Activated naive CD8-positive, alpha-beta T cell treated with anti-CD3 and anti-CD28 coated beads, Interleukin-2, amount 10 ng/mL, durations not matched to agents 7 days and 5 days (primary cell): ENCODE measurements at regions not wholly inside any gene's neighbourhood (a gene's known extent, or its start where the extent isn't known, plus 50 kb on each side); places are given as distances from the start of the nearest gene placed in this dataset.

Source experiments
- ATAC-seq: fragments of 150-1000 bp; cut with Tn5 transposase; one replicate; pipeline ENCODE4 v1.10.0; 2021; ENCODE audit warnings: low read depth, moderate library complexity
- POLR2A ChIA-PET: fragments of 350-600 bp; sonication (Branson Sonifier 250); formaldehyde crosslinking; loops from one replicate; lab custom pipeline; 2021; ENCODE audit warnings: antibody characterized with exemption; lab: Charles Lee
- DNase-seq: peaks from one replicate; pipeline ENCODE4 v3.0.0; 2021
- H3K27ac Mint-ChIP-seq: one replicate; pipeline ENCODE4 v1.8.0; 2022; ENCODE audit warnings: mild to moderate bottlenecking, mixed read lengths
- H3K27me3 Mint-ChIP-seq: one replicate; pipeline ENCODE4 v1.8.0; 2022; ENCODE audit warnings: mild to moderate bottlenecking, moderate library complexity, mixed read lengths
- H3K36me3 Mint-ChIP-seq: one replicate; pipeline ENCODE4 v1.8.0; 2021; ENCODE audit warnings: mild to moderate bottlenecking, mixed read lengths
- H3K4me1 Mint-ChIP-seq: one replicate; pipeline ENCODE4 v1.8.0; 2021; ENCODE audit warnings: mixed read lengths
- H3K4me3 Mint-ChIP-seq: one replicate; pipeline ENCODE4 v1.8.0; 2022; ENCODE audit warnings: mild to moderate bottlenecking, moderate library complexity, mixed read lengths
- H3K9me3 Mint-ChIP-seq: one replicate; pipeline ENCODE4 v1.8.0; 2021; ENCODE audit warnings: mixed read lengths

DNA sequence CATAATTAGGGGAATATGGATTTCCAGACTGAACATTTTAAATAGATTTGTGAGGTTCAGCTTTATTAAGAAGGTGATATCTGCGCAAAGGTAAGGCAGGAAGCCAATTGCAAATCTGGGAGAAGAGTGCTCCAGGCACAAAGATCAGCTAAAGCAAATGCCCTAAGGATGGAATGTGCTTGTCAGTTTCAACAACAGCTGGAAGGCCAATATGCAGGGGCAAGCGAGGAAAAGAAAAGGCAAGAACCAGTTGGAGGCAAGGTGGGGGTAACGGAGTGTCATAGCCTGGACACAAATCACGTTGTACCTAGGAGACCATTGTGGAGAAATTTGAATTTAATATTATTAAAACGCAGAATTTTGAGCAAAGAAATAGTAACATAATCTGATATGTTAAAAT lies 1710.3 kb upstream of the PCDH7 start:
- no peak for ATAC-seq
- DNase-seq, result no peak
- Mint-ChIP-seq H3K36me3 (no peaks in the 10 kb centered on the region), H3K4me1 (no peaks in the 10 kb centered on the region), H3K9me3 (peaks cover 14% of the 10 kb centered on the region), H3K27me3 (no peaks in the 10 kb centered on the region), H3K27ac (no peak overlapping the region), H3K4me3 (no peak overlapping the region)
- POLR2A ChIA-PET, result no interaction called here

DNA sequence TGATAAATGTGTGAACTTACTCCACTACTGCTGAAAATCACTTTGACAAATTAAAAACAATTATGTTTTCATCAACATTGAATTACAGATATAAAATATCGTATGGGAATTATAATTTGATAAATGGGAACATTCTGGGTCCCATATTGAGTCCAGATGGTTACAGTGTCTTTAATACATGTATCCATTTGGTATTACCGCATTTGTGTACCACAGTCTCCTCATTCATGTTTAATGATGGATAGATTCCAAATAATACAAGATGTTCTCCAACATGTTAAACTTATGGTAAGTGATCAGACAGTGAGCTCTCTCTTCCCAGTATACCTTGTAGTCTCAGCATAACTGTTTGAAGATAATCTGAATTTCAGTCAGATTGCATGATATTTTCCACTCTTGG lies 1706.8 kb upstream of the PCDH7 start:
- Mint-ChIP-seq H3K27me3 (no peaks in the 10 kb centered on the region), H3K4me3 (no peak overlapping the region), H3K27ac (no peak overlapping the region), H3K9me3 (peaks cover 14% of the 10 kb centered on the region), H3K36me3 (no peaks in the 10 kb centered on the region), H3K4me1 (no peaks in the 10 kb centered on the region)
- POLR2A ChIA-PET, result no interaction called here
- DNase-seq, result no peak
- ATAC-seq, result no peak

DNA sequence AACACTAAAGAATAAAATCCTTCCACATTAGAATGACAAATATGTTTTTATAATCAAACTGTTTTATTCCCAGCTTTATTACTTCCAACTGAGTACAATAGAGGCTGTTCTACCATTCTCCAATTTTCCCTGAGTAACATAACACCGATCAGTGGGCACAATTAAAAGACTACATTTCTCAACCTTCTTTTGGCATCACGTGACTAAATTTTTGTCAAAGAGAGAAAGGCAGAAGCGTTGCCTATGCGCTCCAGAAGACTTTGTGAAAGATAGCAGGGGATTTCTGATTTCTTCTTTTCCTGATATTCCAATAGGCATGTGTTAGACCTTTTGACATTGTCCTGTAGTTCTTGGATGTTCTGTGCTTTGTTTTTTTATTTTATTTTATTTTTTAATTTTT lies 1705.6 kb upstream of the PCDH7 start:
- Mint-ChIP-seq H3K27ac (no peak overlapping the region), H3K4me1 (no peaks in the 10 kb centered on the region), H3K27me3 (no peaks in the 10 kb centered on the region), H3K36me3 (no peaks in the 10 kb centered on the region), H3K4me3 (no peak overlapping the region), H3K9me3 (peaks cover 14% of the 10 kb centered on the region)
- DNase-seq (no peak), ATAC-seq (no peak)
- POLR2A ChIA-PET, result no interaction called here

DNA sequence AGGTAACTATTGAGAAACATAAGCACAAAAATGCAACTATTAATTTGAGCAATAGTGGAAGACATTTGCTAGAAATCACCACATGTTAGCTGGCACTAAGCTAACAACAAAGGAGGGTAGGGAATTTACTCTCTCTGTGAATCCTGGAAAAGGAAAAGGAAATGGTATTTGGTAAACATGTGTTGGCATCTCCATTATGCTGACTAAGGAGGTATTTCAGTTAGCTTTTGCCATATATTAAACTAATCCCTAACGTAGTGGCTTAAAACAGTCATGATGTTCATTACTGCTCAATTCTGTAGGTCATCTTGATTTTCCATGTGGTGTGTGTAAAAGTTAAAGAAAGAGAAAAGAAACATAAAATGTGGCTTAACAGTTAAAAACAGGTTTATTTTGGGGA lies 1686.5 kb upstream of the PCDH7 start:
- Mint-ChIP-seq H3K4me1 (no peaks in the 10 kb centered on the region), H3K27ac (no peak overlapping the region), H3K27me3 (no peaks in the 10 kb centered on the region), H3K36me3 (no peaks in the 10 kb centered on the region), H3K4me3 (no peak overlapping the region), H3K9me3 (peaks cover 5% of the 10 kb centered on the region)
- POLR2A ChIA-PET, result no interaction called here
- ATAC-seq (no peak), DNase-seq (no peak)

DNA sequence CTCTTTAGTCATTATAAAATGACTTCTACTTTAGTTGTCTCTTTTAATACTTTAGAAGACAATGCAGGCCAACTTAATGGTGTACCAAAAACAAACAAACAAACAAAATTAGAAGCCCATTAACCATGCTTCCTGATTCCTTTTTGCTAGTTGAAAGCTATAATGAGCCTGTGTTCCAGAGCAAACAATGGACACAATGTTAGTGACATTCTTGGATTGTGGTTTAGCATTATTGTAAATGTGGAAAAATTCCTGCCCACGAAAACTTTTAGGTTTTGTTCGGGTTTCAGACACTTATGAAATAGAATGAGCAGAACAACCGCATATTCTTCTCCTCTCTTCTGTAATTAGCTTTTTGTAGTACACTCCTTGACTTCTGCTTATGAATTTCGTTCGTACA lies 1682.7 kb upstream of the PCDH7 start:
- peaks cover 5% of the 10 kb centered on the region for H3K9me3 Mint-ChIP-seq
- no peak overlapping the region for H3K27ac Mint-ChIP-seq
- POLR2A ChIA-PET, result no interaction called here
- H3K27me3 Mint-ChIP-seq, result no peaks in the 10 kb centered on the region
- ATAC-seq, result no peak
- no peaks in the 10 kb centered on the region for H3K4me1 Mint-ChIP-seq
- no peak overlapping the region for H3K4me3 Mint-ChIP-seq
- DNase-seq, result no peak
- H3K36me3 Mint-ChIP-seq, result no peaks in the 10 kb centered on the region

DNA sequence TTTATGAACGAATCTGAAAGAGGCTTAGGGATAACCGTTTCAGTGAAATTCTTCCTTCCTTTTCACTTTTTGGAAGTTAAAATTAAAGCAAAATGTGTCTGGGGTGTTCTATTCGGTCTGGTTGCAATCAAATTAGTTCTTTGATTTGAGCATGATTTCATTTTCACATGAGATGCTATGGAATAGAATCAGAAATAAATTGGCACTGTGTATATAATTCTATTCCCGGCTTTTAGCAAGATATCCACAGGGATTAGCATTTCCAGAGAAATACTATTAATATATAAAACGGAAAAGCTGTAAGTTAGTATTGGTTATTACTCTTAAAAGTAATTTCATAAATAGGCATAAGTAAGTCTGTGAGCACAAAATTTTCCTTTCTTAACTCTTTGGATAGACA lies 1676.8 kb upstream of the PCDH7 start:
- POLR2A ChIA-PET, result no interaction called here
- Mint-ChIP-seq H3K9me3 (peaks cover 5% of the 10 kb centered on the region), H3K4me3 (no peak overlapping the region), H3K4me1 (no peaks in the 10 kb centered on the region), H3K27ac (no peak overlapping the region), H3K27me3 (no peaks in the 10 kb centered on the region), H3K36me3 (no peaks in the 10 kb centered on the region)
- no peak for DNase-seq
- no peak for ATAC-seq

DNA sequence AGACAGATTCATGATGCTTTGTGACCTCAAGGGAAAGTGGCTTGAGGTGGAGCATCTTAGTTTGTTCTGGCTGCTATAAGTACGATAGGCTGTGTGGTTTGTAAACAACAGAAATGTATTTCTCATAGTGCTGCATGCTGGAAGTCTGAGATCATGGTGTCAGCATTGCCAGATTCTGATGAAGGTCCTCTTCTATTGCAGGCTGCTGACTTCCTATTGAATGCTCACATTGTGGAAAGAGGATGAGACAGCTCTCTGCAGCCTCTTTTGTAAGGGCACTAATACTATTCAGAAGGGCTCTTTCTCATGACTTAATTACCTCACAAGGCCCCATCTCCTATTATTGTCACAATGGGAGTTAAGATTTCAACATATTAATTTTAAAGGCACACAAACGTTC lies 1674.0 kb upstream of the PCDH7 start:
- no peak for ATAC-seq
- no peak for DNase-seq
- peaks cover 9% of the 10 kb centered on the region for H3K9me3 Mint-ChIP-seq
- H3K4me3 Mint-ChIP-seq, result no peak overlapping the region
- POLR2A ChIA-PET, result no interaction called here
- no peaks in the 10 kb centered on the region for H3K27me3 Mint-ChIP-seq
- H3K36me3 Mint-ChIP-seq, result no peaks in the 10 kb centered on the region
- H3K27ac Mint-ChIP-seq, result no peak overlapping the region
- no peaks in the 10 kb centered on the region for H3K4me1 Mint-ChIP-seq

DNA sequence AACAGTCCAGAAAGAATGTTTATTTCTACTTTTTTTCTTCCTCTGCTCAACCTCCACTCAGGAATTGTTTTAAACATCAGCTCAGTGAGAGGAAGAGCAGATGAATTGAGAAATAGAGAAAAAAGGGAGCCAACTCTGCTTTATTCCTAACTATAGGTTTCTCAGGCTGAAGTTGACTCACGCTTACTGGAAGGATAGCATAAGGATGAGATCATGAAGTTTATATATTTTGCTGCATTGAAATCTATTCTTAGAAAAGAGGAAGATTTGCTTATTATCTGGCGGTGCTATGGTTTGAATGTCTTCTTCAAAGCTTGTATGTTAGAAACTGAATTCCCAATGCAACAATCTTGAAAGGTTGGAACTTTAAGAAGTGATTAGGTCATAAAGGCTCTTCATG lies 1673.4 kb upstream of the PCDH7 start:
- Mint-ChIP-seq H3K27me3 (no peaks in the 10 kb centered on the region), H3K4me3 (no peak overlapping the region), H3K36me3 (no peaks in the 10 kb centered on the region), H3K27ac (no peak overlapping the region), H3K4me1 (no peaks in the 10 kb centered on the region), H3K9me3 (peaks cover 9% of the 10 kb centered on the region)
- POLR2A ChIA-PET, result no interaction called here
- no peak for ATAC-seq
- DNase-seq, result no peak

DNA sequence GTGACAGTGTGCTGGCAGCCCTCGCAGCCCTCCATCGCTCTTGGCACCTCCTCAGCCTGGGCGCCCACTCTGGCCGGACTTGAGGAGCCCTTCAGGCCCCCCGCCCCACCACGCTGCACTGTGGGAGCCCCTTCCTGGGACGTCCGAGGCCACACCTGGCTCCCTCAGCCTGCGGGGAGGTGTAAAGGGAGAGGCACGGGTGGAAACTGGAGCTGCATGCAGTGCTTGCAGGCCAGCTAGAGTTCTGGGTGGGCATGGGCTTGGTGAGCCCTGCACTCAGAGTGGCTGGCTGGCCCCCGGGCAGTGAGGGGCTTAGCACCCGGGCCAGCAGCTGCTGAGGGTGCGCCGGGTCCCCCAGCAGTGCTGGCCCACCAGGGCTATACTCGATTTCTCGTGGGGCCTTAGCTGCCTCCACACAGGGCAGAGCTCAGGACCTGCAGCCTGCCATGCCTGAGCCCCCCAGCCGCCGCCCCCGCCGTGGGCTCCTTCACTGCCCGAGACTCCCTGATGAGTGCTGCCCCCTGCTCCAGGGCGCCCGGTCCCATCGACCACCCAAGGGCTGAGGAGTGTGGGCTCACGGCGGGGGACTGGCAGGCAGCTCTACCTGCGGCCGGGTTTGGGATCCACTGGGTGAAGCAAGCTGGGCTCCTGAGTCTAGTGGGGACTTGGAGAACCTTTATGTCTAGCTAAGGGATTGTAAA lies 1672.7 kb upstream of the PCDH7 start:
- Mint-ChIP-seq H3K4me1 (no peaks in the 10 kb centered on the region), H3K4me3 (no peak overlapping the region), H3K9me3 (peaks cover 9% of the 10 kb centered on the region), H3K36me3 (no peaks in the 10 kb centered on the region), H3K27me3 (no peaks in the 10 kb centered on the region), H3K27ac (no peak overlapping the region)
- ATAC-seq, result no peak
- POLR2A ChIA-PET, result no interaction called here
- no peak for DNase-seq

DNA sequence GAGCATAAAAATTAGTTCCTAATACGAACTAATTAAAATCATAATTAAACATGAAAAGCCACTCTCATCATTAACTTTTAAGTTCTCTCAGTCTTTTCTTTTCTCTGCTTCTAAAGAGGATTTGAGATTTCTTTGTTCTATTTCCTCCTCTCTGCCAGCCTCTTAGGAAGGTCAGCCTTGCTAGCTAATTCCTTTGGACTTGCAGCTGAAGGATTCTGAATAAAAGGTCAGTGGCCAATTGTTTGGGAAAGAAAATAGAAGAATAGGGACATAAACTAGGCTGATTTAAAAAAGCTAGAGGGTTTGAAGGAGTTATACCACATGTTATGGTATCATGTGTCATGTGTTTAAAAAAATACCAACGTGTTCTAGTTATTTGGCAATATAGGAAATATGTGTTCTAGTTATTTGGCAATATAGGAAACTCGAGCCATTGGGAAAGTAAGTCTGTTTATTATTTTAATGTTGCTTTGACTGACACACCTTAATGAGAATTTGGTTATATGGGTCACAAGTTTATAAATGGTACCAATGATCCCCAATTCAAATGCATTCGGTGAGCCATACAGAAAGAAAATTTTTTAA lies 1668.7 kb upstream of the PCDH7 start:
- POLR2A ChIA-PET, result no interaction called here
- DNase-seq (no peak), ATAC-seq (no peak)
- H3K27me3 Mint-ChIP-seq, result no peaks in the 10 kb centered on the region
- H3K4me3 Mint-ChIP-seq, result no peak overlapping the region
- H3K4me1 Mint-ChIP-seq, result no peaks in the 10 kb centered on the region
- H3K36me3 Mint-ChIP-seq, result no peaks in the 10 kb centered on the region
- peaks cover 10% of the 10 kb centered on the region for H3K9me3 Mint-ChIP-seq
- no peak overlapping the region for H3K27ac Mint-ChIP-seq

DNA sequence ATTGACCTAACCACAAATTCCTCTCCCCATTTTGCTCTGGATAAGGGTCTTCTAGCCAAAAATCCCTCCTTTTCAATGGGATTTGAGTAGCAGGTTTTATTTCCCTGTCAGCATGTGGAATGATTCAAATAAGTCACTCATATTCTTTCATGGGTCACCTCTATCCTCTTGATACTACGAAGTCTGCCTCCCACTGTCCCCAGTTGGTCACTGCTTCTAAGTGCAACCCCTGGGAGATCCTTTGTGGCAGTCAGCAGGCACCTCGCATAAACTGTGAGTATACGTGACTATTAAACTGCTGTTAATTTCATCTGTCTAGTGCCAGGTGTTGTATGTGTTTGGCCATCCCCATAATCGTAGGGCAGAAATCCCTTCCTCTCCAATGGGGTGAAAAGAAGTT lies 1667.9 kb upstream of the PCDH7 start:
- peaks cover 9% of the 10 kb centered on the region for H3K9me3 Mint-ChIP-seq
- DNase-seq (no peak), ATAC-seq (no peak)
- POLR2A ChIA-PET, result no interaction called here
- no peaks in the 10 kb centered on the region for H3K27me3 Mint-ChIP-seq
- H3K36me3 Mint-ChIP-seq, result no peaks in the 10 kb centered on the region
- H3K27ac Mint-ChIP-seq, result no peak overlapping the region
- no peak overlapping the region for H3K4me3 Mint-ChIP-seq
- H3K4me1 Mint-ChIP-seq, result no peaks in the 10 kb centered on the region

DNA sequence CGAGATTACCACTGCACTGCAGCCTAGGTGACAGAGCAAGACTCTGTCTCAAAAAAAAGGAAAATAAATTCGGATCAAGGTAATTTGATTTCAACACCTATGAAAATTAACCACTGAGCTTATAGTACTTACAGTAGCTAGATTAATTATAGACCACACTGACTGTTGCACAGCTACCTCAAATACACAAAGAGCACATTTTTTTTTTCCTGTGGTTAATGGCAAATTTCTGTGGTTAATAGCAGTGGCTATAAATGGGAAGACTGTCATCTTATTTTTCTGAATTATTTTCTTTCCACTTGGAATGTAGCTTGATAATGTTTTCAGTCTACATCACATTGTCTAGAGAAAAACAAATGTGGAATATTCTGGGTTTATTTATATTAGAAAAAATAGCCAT lies 1661.6 kb upstream of the PCDH7 start:
- H3K36me3 Mint-ChIP-seq, result no peaks in the 10 kb centered on the region
- no peak overlapping the region for H3K4me3 Mint-ChIP-seq
- no peaks in the 10 kb centered on the region for H3K27me3 Mint-ChIP-seq
- H3K9me3 Mint-ChIP-seq, result peaks cover 3% of the 10 kb centered on the region
- ATAC-seq, result no peak
- no peak overlapping the region for H3K27ac Mint-ChIP-seq
- H3K4me1 Mint-ChIP-seq, result no peaks in the 10 kb centered on the region
- POLR2A ChIA-PET, result no interaction called here
- no peak for DNase-seq

DNA sequence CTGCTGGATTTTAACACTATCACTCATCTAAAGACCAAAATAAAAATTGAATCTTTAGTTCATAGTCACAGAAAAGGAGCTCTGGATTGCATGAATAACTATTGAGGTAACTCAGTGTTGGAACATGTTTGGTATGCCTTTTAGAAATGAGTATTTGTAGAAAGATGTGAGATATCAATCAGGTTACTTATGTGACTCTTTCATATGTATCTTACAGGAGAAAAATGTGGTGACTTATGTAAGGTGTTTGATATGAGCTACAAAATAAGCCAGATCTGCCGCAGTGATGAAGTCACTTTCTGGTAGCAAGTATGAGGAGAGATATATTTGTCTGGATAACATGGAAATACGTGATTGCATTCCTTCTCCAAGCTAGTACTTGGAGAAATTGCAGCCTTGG lies 1653.3 kb upstream of the PCDH7 start:
- ATAC-seq (no peak), DNase-seq (no peak)
- H3K9me3 Mint-ChIP-seq, result peaks cover 3% of the 10 kb centered on the region
- H3K4me1 Mint-ChIP-seq, result no peaks in the 10 kb centered on the region
- POLR2A ChIA-PET, result no interaction called here
- H3K36me3 Mint-ChIP-seq, result no peaks in the 10 kb centered on the region
- H3K4me3 Mint-ChIP-seq, result no peak overlapping the region
- H3K27ac Mint-ChIP-seq, result no peak overlapping the region
- H3K27me3 Mint-ChIP-seq, result no peaks in the 10 kb centered on the region

DNA sequence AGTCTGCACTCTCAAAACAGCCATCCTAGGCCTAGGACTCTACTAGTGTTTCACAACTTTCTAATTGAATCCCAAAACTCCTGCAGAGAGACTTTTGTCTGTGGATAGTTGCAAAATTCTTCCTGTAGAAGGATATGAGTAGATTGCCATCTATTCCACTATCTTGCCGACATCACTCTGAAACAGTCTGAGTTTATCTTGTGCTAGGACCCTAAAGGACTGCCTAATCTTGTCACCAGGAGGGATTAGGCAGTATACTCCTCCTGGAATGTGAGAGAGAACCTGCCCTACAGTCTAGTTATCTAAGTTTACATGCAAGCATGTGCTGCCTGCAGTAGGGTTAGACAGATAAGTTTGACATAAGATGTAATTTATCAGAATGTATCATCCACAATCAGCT lies 1646.6 kb upstream of the PCDH7 start:
- H3K27ac Mint-ChIP-seq, result no peak overlapping the region
- H3K36me3 Mint-ChIP-seq, result no peaks in the 10 kb centered on the region
- ATAC-seq (no peak), DNase-seq (no peak)
- POLR2A ChIA-PET, result no interaction called here
- H3K27me3 Mint-ChIP-seq, result no peaks in the 10 kb centered on the region
- peaks cover 2% of the 10 kb centered on the region for H3K9me3 Mint-ChIP-seq
- H3K4me3 Mint-ChIP-seq, result no peak overlapping the region
- no peaks in the 10 kb centered on the region for H3K4me1 Mint-ChIP-seq
